ENCODE measurements at regions not wholly inside any gene's neighbourhood (a gene's known extent, or its start where the extent isn't known, plus 50 kb on each side); places are given as distances from the start of the nearest gene placed in this dataset.

GRCh38 chr4:175198056-175198455 lies 279.9 kb downstream of the ADAM29 start:
- CTCF ChIA-PET, result no interaction called here
- H3K9me3 ChIP-seq (ENCODE audit: low read depth, low read length, poor library complexity, severe bottlenecking), result no peaks in the 10 kb centered on the region
- no peak for DNase-seq (ENCODE audit: low spot score)
- no peak overlapping the region for H3K27ac ChIP-seq (ENCODE audit: low read depth, low read length, poor library complexity, severe bottlenecking)
- H3K4me3 ChIP-seq (ENCODE audit: low read depth, low read length, poor library complexity, severe bottlenecking), result no peak overlapping the region
- no peak for TF ChIP-seq EZH2 (IDR thresholded peaks at IDR 0.05; ENCODE audit: borderline replicate concordance, low read depth, low read length, poor library complexity, severe bottlenecking)
- TF ChIP-seq CTCF (conservative IDR thresholded peaks at IDR 0.05; ENCODE audit: low read depth, low read length), result no peak
- H3K4me1 ChIP-seq (ENCODE audit: insufficient read depth, low read length, poor library complexity, severe bottlenecking), result no peaks in the 10 kb centered on the region
- H3K27me3 ChIP-seq (replicated peaks; ENCODE audit: insufficient read depth, low read depth, low read length, poor library complexity), result no peaks in the 10 kb centered on the region
- no peaks in the 10 kb centered on the region for H3K36me3 ChIP-seq (ENCODE audit: insufficient read depth, low read length, poor library complexity, severe bottlenecking)
- no TSS peak for BruUV-seq (replicated peaks)
- POLR2A ChIA-PET (ENCODE audit: low non-redundant PET), result no interaction called here
- intact Hi-C loops (cut with micrococcal nuclease; ENCODE audit: unreplicated experiment), result no loop called here

- H3K27me3 ChIP-seq (replicated peaks; ENCODE audit: insufficient read depth, low read depth, low read length, poor library complexity), result no peaks in the 10 kb centered on the region
- H3K4me1 ChIP-seq (ENCODE audit: insufficient read depth, low read length, poor library complexity, severe bottlenecking), result no peaks in the 10 kb centered on the region
- H3K9me3 ChIP-seq (ENCODE audit: low read depth, low read length, poor library complexity, severe bottlenecking), result peaks cover 13% of the 10 kb centered on the region
- ChIA-PET POLR2A (ENCODE audit: low non-redundant PET) (no interaction called here), CTCF (no interaction called here)
- no peaks in the 10 kb centered on the region for H3K36me3 ChIP-seq (ENCODE audit: insufficient read depth, low read length, poor library complexity, severe bottlenecking)
- DNase-seq (ENCODE audit: low spot score), result no peak
- BruUV-seq (replicated peaks), result no TSS peak
- intact Hi-C loops (cut with micrococcal nuclease; ENCODE audit: unreplicated experiment), result no loop called here
- no peak overlapping the region for H3K27ac ChIP-seq (ENCODE audit: low read depth, low read length, poor library complexity, severe bottlenecking)
- TF ChIP-seq EZH2 (IDR thresholded peaks at IDR 0.05; ENCODE audit: borderline replicate concordance, low read depth, low read length, poor library complexity, severe bottlenecking) (no peak), CTCF (conservative IDR thresholded peaks at IDR 0.05; ENCODE audit: low read depth, low read length) (no peak)
- H3K4me3 ChIP-seq (ENCODE audit: low read depth, low read length, poor library complexity, severe bottlenecking), result no peak overlapping the region
These were observed 297.1 kb downstream of the ADAM29 start for GRCh38 chr4:175215208-175215607.

- no TSS peak for BruUV-seq (replicated peaks)
These were observed 297.5 kb downstream of the ADAM29 start for GRCh38 chr4:175215657-175216056.

More at GRCh38 chr4:175215657-175216056, 297.5 kb downstream of the ADAM29 start:
- H3K4me1 ChIP-seq (ENCODE audit: insufficient read depth, low read length, poor library complexity, severe bottlenecking), result no peaks in the 10 kb centered on the region
- H3K4me3 ChIP-seq (ENCODE audit: low read depth, low read length, poor library complexity, severe bottlenecking), result no peak overlapping the region
- intact Hi-C loops (cut with micrococcal nuclease; ENCODE audit: unreplicated experiment), result no loop called here
- TF ChIP-seq CTCF (conservative IDR thresholded peaks at IDR 0.05; ENCODE audit: low read depth, low read length), result no peak
- no peaks in the 10 kb centered on the region for H3K36me3 ChIP-seq (ENCODE audit: insufficient read depth, low read length, poor library complexity, severe bottlenecking)
- ChIA-PET POLR2A (ENCODE audit: low non-redundant PET) (no interaction called here), CTCF (no interaction called here)
- no peak for DNase-seq (ENCODE audit: low spot score)
- H3K27me3 ChIP-seq (replicated peaks; ENCODE audit: insufficient read depth, low read depth, low read length, poor library complexity), result no peaks in the 10 kb centered on the region
- H3K9me3 ChIP-seq (ENCODE audit: low read depth, low read length, poor library complexity, severe bottlenecking), result peaks cover 13% of the 10 kb centered on the region
- H3K27ac ChIP-seq (ENCODE audit: low read depth, low read length, poor library complexity, severe bottlenecking), result no peak overlapping the region
